ENCODE measurements at regions not wholly inside any gene's neighbourhood (a gene's known extent, or its start where the extent isn't known, plus 50 kb on each side); places are given as distances from the start of the nearest gene placed in this dataset.

- no peak for TF ChIP-seq ZBTB7A (CRISPR knock-in tag; IDR thresholded peaks at IDR 0.05)
- TF ChIP-seq ZNF883 (CRISPR knock-in tag; IDR thresholded peaks at IDR 0.05; ENCODE audit: not compliant biosample characterization): no peak
- TF ChIP-seq ZNF3 (CRISPR knock-in tag; IDR thresholded peaks at IDR 0.05): no peak
- no peak for TF ChIP-seq TEF (CRISPR knock-in tag; IDR thresholded peaks at IDR 0.05)
- no peak for TF ChIP-seq ZNF354B (CRISPR knock-in tag; IDR thresholded peaks at IDR 0.05)
- TF ChIP-seq BHLHE40 (IDR thresholded peaks at IDR 0.05; ENCODE audit: low read length): no peak
These were observed 439.7 kb upstream of the TNP1 start for GRCh38 chr2:217299590-217299989.
